HG03280 (cell line): ENCODE measurements at regions not wholly inside any gene's neighbourhood (a gene's known extent, or its start where the extent isn't known, plus 50 kb on each side); places are given as distances from the start of the nearest gene placed in this dataset.

Experiments used
- ATAC-seq: cut with Tn5 transposase; IDR thresholded peaks from one replicate; pipeline ENCODE4 v1.9.1; 2021; ENCODE audit warnings: mild to moderate bottlenecking, moderate library complexity; ENCODE audit not compliant: unreplicated experiment

DNA sequence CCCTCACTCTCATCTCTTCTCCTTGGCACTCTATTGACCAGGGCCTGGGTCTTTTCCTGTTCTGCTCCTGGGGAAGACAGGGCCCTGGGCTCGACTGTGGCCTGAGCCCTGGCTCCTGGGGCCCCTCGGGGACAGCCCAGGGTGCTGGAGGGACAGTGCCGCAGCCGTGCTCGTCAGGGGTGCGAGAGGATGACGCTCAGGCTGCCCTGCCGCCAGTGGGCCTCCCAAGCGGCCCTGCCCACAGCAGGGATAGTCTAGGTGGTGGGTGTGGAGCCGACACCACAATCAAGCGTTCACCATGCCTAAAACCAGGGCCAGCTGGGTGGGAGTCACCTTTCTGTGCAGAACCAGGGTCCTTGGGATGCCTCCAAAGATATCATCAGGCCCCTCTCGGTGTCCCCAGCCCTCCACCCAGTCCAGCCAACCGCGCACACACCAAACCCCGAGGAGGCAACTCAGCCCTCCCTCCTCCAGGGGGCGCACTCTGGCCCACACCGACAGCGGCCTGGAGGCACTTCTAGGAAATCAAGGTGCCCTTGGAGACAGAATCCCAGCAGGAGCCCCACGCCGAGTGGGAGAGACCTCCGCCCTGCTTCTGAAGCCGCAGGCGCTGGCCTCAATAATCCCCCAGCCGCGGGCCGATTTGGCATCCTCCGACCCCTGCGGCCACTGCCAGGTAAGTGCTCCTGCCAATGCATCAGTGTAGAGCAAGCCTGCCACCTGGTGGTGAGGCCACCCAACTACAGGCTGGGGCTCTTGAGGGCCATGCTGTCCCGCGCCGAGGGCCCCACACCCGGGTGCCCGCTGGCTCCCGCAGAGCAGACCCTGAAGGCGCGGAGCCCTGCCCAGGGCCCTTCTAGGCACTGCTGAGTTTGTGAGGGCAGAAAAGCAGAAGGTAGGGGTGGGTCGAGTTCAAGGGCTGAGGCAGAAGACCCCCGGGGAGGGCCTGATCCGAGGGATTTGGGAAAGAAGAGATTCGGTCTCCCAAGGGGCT, 496.4 kb downstream of the BUD13 start:
- ATAC-seq = peak; percentile 75

DNA sequence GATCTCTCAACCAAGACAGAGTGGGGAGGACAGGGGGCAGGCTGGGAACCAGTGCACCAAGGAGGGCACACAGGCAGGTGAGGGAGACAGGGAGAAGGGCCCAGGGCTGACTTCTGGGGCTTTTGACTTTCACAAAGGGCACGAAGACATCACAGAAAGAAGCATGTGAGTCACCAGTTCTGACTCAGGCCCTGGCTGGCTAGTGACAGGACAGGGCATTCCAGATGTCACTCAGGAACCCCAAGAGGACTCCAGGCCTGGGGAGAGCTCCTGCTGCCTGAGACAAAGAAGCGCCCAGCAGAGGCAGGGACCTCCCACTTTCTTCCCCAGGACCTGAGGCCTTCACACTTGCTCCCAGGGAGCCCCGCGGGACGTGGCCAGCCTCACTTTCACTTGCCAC, 497.2 kb downstream of the BUD13 start:
- no peak for ATAC-seq

DNA sequence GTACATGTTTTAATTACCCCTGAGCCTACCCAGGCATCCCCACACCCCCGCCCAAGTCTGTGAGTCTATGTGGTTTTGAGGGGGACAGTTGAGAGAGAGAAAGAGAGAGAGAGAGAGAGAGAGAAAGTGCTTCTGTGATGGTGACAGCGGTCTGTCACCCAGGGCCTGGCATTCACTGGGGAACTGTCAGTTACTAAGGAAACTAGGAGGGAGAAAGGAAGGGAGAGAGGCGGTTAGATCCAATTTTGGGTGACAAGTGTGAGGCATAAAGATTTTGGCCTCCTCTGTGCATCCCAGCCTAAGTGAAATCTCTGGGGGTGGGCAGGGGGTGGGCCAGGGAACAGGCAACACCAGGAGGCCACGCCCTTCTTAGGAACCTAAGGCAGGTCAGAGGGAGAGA, 498.3 kb downstream of the BUD13 start:
- no peak for ATAC-seq

DNA sequence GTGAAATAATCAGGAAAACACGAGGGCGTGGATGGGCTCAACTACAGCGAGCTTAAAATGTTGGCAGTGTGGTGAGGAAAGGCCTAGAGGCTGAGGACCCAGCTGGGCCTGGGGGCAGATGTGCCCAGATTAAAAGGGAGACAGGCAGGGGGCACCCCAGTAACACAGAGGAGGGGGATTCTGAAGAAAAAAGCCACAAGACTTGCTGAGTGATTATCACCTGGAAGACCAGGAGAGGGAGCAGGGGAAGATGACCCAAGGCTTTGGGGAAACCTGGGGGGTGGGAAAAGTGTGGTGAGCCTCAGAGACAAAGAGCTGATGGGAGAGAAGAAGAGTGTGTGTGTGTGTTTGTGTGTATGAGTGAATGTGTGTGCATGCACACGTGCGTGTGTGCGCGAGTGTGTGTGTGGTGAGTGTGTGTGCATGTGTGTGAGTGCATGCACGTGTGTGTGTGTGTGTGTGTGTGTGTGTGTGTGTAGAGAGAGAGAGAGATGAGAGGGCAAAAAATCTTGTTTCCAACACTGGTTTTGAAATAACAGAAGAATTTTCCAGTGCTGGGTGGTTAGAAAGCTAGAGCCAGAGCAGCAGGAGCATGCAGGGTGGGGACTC, 500.5 kb downstream of the BUD13 start:
- ATAC-seq = no peak

DNA sequence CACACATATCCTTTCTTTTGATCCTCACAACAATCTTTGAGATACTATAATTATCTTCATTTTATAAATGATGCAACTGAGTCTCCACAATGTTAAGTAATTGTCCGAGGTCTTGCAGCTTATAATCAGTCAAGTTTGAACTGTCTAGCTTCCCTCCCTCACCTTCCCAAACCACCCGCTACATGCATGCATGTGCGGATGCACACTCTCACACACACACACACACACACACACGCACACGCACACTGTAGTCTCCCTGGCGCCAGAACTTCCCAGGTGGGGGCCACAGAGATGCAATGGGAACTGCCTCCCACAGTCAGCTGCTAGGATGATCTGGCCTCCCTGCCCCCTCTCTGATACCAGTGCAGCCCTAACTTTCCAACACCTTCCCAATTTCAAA, 501.3 kb downstream of the BUD13 start:
- no peak for ATAC-seq

DNA sequence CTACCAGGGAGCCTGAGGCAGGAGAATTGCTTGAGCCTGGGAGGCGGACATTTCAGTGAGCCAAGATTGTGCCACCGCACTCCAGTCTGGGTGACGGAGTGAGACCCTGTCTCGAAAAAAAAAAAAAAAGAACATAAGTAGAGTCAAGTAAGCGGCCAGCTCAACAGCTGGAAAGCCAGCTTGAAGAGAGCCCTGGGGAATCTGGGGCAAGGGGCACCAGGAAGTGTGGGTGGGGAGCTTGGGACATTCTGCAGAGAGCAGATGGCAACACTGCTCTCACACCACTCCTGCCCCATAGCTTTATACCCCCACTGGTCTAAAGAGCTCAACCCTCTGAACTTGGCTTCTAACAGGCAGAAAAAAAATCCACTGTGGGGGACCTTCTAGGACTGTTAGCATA, 505.6 kb downstream of the BUD13 start:
- no peak for ATAC-seq

DNA sequence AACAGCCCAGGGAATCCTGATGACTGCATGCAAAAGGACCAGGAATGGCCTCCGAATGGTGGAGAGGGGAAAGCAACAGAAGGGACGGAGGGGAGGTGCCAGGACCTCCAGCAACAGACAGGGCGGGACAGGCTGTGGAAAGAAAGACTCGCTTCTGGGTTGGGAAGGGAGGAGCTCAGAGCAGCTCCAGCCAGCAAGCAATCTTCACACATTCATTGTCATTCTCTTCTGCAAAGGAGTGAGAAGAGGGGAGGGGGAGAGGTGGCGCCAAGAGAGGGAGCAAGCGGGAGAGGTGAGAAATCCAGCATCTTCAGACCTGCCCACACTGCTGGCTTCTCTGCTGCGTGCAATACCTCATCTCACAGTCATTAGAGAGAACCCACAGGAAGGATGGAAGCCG, 509.0 kb downstream of the BUD13 start:
- ATAC-seq = no peak

DNA sequence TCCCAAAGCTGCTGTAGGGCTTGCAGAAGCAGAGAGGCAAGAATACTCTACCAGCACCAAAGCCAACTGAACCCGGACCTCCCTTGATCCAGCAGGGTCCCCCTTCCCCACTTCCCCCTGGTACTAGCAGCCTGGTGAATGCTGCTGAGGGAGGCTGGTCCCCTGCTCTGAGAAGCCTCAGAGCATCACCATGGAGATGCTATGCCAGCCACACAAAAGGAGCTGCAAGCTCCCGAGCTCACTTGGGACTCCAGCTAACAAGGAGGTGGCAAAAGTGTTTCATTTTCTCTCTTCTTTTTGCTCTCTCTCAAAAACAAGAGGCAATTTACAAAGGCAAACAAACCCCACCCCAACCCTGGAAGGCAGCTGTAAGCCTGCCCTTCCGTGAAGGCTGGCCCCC, 509.8 kb downstream of the BUD13 start:
- no peak for ATAC-seq

DNA sequence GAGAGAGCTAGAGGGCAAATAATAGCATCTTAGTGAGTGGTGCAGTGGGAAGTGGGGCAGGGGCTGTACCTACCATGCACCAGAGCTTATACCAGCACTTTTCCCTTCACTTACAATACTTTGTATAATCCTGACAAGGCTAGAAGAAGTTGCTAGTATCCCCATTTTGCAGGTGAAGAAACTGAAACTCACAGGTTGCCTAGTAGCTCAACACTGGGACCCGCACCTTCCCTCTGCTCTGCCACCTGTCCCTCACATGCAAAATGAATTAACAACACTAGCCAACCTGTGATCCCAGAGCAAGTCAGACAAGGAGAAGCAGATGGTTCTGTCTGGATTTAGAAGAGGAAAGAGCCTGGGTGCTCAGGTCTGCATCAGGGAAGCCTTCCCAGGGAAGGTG, 510.4 kb downstream of the BUD13 start:
- ATAC-seq = no peak

DNA sequence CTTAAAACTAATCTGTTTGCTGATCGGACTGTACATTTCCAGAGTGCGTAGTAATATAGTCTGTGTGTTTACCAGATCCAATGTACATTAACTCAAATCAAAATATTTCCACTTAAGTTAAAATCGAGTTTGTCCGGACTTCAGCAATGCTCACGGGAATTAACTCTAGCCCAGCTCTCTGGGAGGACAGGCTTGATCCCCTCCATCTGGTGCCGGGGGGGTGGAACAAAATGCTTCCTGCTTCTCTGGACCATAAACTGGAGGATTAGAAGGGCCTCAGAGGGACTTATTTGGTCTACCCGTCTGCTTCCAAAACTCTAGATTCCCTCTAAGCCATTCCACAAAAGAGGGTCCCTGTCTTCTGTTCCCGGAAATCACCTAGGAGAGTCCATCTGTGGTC, 511.2 kb downstream of the BUD13 start:
- no peak for ATAC-seq

DNA sequence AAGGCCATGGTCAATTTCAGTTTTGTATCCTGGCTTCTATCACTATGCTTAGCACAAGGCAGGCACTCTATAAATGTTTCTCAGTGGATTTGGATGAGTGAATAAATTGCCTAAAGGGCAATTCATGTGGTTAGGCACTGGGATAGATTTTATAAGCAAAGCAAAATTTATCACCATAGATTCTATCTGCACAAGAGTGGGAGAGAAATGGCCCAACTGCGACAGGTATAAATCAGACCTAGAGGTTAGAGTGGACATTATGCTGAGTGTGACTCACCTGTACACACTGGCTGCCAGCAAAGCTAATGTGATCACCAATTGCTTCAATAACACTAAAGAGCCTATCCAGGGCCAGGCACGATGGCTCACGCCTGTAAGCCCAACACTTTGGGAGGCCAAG, 514.0 kb downstream of the BUD13 start:
- no peak for ATAC-seq

DNA sequence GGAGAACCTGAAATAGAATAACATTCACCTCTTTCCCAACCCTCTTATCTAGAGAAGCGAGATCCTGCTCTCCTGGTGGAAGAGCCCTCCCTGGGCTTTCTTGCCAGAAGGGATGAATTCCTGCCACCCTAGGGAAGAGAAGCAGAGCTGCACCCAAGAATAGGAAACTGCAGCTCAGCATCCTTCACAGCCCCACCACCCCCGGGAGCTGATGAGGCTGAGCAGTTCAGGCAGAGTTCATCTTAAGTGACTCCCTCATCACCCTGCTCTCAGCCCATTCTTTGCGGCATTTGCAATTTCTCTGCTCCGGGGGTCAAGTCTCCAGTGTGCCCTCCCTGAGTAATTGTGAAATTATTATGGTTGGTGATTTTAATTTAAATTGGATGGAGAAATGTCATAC, 514.9 kb downstream of the BUD13 start:
- no peak for ATAC-seq

DNA sequence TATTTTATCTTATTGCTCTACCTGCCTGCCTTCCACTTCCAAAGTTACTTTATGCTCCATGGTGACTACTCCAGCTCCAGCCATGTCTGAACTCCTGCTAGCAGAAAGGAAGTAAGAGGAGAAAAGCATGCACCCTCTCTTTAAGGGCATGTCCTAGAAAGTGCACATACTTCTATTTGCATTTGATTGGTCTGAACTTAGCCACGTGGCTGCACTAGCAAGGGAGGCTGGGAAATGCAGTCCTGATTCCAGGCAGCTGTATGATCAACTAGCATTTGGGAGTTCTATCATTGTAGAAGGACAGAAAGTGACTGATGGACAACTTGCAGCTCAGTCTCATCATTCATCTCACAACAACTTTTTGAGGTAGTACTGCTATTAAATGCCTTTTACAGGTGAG, 515.7 kb downstream of the BUD13 start:
- ATAC-seq = no peak

DNA sequence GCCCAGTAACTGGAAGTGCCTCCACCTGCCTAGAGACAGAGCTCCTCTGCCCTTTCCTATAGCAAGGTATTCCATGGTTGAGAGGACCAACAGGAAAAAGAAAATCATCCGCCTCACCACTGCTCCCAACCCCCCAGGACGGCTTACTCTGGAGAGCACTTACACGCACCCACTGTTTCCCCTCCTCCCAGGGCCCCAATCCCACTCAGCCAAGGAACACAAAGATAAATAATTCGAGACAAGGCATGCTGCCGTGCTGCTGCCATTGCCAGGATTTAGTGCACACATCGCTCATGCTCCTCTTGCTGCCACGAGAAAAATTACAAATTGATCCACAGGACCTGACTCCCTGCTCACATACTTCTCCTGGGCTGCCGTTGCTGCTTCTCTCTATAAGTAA, 516.6 kb downstream of the BUD13 start:
- no peak for ATAC-seq

DNA sequence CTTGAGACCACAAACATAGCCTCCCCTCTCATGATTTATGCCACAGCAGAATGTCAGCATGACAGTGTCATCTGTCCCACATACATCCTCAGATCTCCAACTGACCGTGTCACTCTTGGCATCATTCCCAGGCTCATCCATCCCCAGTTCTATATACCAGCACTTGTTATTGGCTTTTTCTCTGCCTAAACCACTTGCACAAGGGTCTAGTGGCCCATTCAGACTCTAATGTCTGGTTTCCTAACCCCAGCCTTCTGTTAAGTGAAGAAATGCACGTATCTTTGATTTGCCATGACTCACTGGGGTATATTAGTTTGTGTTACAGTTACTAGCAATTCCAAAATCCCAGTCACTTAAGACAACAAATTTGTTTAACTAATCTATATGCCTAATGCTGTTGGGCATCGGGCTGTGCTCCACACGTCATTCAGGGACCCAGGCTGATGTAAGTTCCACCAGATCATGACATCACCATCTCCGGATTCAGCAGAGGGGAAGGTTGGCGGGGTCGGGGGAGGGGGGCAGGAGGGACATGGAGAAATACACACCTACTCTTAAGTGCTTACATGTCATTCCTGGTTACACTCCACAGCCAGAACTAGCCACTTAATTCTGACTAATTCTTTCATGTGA, 517.4 kb downstream of the BUD13 start:
- no peak for ATAC-seq

DNA sequence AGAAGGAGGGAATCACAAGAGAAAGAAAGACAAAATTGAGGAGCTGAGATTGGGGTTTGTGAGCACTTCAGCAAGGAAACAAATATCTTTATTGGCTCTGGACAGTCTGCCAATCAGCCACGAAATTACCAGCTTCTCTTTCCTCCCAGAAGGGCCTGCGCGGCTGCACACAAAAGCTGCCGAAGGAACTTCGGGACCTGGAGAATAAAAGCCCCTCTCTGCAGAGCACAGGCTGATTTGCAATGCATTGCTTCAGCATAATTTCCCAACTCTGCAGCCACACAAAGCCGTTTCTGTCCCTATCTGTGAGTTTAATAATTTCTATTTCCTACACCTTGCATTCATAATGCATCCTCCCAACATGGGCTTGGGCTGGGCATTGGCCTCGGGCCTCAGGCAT, 522.6 kb downstream of the BUD13 start:
- no peak for ATAC-seq

DNA sequence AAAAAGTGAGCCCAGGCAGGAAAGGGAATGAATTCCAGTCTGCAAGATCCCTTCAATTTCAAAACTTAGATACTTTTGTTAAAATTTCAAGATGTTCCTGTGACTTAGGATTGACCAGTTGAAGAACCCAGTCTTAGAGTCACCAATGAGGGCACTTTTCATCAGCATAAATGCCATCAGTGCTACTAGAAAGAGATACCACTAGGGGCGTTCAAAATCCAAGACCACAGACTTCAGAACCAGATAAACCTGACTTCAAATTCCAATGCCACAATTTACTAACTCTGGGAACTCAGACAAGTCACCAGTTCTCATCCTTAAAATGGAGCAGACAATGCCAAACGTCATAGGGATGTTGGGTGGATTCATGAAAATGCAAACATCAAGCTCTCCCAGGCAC, 523.2 kb downstream of the BUD13 start:
- no peak for ATAC-seq

DNA sequence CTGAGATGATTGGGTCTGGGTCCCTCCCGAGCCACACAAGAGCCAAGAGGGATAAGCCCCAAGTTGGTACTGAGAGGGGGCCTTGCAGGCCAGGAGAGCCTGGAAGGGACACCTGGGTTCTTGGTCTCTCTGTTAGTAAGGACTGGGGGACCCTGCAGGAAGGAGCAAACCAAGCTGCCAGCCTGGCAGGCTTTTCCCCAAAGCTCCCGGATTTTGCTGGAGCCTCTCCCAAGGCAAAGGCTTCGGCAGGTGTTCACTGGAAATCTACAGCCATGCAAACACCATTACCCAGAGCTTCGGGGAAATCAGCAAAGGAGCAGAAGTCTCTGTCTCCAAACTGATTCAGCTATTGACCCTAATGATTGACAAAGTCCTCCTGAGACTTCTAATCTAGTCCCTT, 527.9 kb downstream of the BUD13 start:
- no peak for ATAC-seq

DNA sequence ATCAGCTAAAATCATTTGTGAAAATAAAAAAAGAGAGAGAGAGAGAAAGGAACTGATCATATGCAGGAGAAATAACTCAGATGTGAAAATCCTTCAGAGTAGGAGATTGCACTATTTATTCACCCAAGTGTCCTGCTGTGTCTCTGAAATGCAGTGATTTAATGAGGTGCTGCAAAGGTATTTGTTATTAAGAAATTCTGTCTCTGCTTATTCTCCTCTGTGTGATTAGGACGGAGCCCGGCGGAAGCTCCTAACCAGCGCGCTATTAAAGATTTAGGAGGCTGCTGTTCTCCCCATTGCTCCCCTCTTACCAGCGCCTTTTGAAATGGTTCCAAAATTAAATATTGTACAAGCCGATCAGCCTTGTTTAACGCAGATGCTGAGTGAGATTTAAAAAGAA, 528.3 kb downstream of the BUD13 start:
- no peak for ATAC-seq

DNA sequence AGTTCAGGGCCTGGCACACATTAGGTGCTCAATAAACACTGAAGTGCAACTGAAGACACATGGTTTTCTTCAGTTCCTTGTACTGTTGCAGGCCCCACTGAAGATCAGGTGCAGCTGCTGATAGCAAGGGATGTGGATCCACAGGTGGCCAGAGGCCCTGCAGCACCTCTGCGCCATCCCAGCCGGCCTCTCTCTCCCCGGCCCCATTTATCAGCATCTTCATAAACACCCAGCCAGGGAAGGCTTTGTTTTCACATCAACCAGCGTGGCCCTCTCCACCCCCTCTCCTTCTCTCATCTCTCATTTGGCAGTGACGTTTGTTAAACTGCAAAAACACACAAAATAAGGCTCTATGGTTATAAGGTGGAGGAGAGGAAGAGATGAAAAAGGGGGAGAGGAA, 528.8 kb downstream of the BUD13 start:
- ATAC-seq = no peak

DNA sequence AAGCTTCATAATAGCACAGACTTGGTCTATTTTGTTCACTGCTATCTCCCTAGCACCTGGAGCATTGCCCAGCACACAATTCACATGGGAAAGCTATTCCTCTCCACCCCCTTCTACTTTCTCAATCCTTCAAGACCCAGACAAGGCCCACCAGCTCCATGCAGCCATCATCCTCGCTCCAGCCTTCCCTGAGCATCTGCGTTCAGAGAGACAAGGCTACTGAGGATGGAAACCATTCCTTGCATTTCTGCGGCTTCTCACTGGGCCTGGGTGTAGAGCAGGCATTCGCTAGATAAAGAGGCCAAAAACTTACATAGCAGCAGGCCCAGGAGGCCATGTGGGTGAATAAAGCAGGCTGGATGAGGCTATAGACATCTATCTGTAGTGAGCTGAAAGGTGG, 530.8 kb downstream of the BUD13 start:
- ATAC-seq = no peak

DNA sequence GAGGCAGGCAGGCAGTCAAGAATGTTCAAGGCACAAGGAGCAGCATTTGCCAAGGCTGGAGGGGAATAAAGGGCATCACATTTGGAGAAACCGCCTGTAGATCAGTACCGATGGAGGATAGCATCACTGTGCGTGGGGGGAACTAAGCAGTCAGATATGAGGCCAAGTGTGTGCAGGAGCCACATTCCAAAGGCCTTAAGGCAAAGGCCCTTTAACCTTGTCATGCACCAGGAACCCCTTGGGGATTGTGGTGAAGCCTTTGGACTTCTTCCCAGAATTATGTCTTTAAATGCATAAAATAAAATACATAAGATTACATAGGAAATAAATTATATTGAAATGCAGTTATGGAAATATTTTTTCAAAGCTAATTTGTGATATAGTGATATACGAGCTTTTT, 532.1 kb downstream of the BUD13 start:
- no peak for ATAC-seq
